ENCODE measurements at regions not wholly inside any gene's neighbourhood (a gene's known extent, or its start where the extent isn't known, plus 50 kb on each side); places are given as distances from the start of the nearest gene placed in this dataset.
A peak's percentile ranks its signal among the peaks of the same experiment; 100 is the strongest.

DNA sequence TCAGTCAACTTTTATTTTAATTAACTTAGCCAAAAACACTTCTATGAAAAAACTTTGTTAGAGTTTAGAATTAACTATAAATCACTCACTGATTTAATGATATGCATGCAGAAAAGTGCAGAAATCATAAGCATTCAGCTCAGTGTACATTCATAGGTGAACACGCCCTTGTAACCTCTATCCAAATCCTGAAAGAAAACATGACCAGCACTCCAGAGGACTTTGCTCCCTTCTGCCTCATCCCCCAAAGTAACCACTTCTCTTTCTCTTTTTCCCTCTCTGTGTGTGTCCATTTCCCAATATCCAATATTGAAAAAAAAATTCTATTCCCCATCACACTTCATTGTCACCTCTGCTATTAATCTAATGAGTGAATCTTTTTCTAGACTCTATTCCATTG lies 197.1 kb upstream of the FAR2 start:
- no peak overlapping the region for H3K4me3 ChIP-seq (replicated peaks in 1 of 2; ENCODE audit: low read depth in 2 of 2, low read length in 2 of 2)
- no peak for DNase-seq (ENCODE audit: low read depth in 2 of 2)
- TF ChIP-seq CTCF (IDR thresholded peaks at IDR 0.05; ENCODE audit: low read depth, low read length), result no peak

DNA sequence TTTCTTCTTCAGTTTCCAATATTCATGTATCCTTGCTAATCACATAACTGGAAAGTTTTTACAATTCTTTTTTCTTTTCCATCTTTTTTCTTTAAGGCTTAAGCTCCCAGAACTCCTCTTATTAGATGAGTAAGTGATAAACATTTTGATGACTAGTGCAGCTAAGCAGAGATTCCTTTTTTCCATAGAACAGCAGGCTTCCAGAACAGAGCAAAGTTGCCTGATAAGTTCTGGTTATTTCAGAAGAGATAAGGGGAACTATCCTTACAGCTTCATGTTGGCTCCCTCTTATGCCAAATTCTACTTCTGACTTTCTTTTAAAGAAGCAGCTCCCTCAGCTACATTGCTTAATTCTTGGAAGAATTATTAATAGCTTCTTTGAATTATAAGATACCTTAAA lies 194.7 kb upstream of the FAR2 start:
- DNase-seq (ENCODE audit: low read depth in 2 of 2), result peak in 1 of 2 donors; percentile 43
- H3K4me3 ChIP-seq (replicated peaks in 1 of 2; ENCODE audit: low read depth in 2 of 2, low read length in 2 of 2), result no peak overlapping the region
- no peak for TF ChIP-seq CTCF (IDR thresholded peaks at IDR 0.05; ENCODE audit: low read depth, low read length)

DNA sequence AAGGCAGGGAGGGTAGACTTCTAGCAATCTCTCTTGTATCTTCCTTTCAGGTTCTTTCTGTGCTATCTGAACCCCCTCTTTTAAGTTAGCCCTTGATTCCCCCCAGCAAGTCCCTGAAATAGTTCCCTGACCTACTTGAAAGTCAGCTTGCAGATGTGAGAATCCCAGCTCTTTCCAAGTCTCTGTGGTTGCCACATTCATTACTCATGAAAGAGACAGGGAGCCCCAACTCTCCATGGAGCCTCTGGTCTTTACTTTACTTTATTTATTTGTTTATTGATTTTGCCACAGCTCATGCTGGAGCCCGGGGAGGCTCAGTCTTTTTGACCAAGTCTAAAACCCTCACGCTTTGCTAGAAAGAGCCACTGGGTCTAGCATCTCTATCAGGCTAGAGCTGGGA lies 193.6 kb upstream of the FAR2 start:
- no peak overlapping the region for H3K4me3 ChIP-seq (replicated peaks in 1 of 2; ENCODE audit: low read depth in 2 of 2, low read length in 2 of 2)
- peak; percentile 39 to 69 for DNase-seq (ENCODE audit: low read depth in 2 of 2)
- no peak for TF ChIP-seq CTCF (IDR thresholded peaks at IDR 0.05; ENCODE audit: low read depth, low read length)

DNA sequence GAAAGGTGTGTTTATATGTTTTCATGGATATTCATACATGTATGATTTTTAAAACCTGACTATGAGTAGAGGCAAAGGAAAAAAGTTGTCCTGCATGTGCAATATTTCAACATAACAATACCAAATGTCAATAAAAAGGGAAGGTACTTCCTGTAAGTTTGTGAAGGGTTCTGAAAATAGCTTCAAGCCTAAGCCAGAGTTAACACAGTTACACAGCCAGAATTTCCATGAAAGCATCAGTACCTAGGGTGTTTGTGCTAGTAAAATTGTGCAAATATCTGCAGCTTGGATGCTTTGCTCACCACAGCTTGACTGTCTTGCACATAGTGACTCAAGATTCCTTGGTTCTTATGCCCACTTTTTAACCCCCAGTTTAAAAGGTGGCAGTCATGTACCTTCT lies 193.1 kb upstream of the FAR2 start:
- no peak overlapping the region for H3K4me3 ChIP-seq (replicated peaks in 1 of 2; ENCODE audit: low read depth in 2 of 2, low read length in 2 of 2)
- peak in 1 of 2 donors; percentile 20 for DNase-seq (ENCODE audit: low read depth in 2 of 2)
- TF ChIP-seq CTCF (IDR thresholded peaks at IDR 0.05; ENCODE audit: low read depth, low read length), result no peak

DNA sequence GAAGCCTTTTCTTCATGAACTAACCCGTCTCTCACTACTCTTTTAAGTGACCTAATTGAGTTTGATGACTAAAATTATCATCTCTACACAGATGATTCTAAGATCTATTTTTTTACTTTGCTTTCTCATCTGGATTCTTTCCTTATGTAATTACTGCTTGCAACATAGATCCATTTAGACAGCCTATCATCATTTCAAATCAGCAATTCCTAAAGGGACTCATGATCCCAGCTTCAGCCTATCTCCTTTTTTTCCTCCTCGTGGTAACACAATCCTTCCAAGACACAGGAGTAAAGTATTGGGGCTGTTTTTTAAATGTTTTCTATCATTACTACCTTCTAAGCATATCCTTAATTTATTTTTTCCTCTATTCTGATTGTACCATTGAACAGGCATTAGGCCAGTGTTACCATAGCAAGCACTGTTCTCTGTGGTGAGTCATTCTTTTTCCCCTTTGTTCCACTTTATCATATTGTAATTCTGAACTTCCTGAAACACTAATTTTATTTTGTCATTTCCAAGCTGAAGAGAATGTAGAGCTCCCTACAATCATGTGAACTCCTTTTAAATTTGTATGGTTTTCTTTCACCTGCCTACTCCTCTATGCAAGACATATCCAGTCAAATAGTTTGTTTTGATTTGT lies 190.4 kb upstream of the FAR2 start:
- H3K4me3 ChIP-seq (replicated peaks in 1 of 2; ENCODE audit: low read depth in 2 of 2, low read length in 2 of 2), result no peak overlapping the region
- DNase-seq (ENCODE audit: low read depth in 2 of 2), result peak; percentile 80 to 87

GRCh38 chr12:28961948-28962384 lies 187.1 kb upstream of the FAR2 start:
- DNase-seq (ENCODE audit: low read depth in 2 of 2), result peak; percentile 58 to 70
- TF ChIP-seq CTCF (IDR thresholded peaks at IDR 0.05; ENCODE audit: low read depth, low read length), result no peak
- H3K4me3 ChIP-seq (replicated peaks in 1 of 2; ENCODE audit: low read depth in 2 of 2, low read length in 2 of 2), result no peak overlapping the region

More for the DNA sequence above, 190.4 kb upstream of the FAR2 start:
- no peak for TF ChIP-seq CTCF (IDR thresholded peaks at IDR 0.05; ENCODE audit: low read depth, low read length)

DNA sequence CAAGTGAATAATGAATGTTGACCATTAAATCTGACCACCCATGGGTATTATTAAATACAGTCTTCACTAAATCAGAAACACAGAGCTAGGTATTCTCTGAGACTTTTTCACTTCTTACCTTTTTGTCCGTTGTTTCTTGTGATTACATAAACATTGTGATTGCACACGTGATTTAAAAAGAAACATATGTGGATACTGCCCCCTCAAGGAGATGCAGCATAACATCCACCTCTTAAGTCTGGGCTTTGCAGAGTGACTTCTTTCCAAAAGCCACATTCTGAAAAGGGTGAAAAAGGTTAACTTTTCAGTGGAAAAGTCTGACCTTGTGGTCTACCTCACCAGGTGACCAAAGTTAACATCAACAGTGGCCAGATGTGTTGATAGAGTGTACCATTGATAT lies 185.5 kb upstream of the FAR2 start:
- H3K4me3 ChIP-seq (replicated peaks in 1 of 2; ENCODE audit: low read depth in 2 of 2, low read length in 2 of 2), result no peak overlapping the region
- DNase-seq (ENCODE audit: low read depth in 2 of 2), result peak; percentile 64 to 80
- peak; percentile 46 for TF ChIP-seq CTCF (IDR thresholded peaks at IDR 0.05; ENCODE audit: low read depth, low read length)
